Omental fat pad (tissue), 3 donors: ENCODE measurements at regions not wholly inside any gene's neighbourhood (a gene's known extent, or its start where the extent isn't known, plus 50 kb on each side); places are given as distances from the start of the nearest gene placed in this dataset.
"Not testable (repeated sequence)": the region's sequence is repeated elsewhere in the genome, so short reads cannot be mapped to it uniquely, and the experiment has no call there.

Source experiments
- ATAC-seq: fragments of 150-250 bp; one replicate; pipeline ENCODE4 v1.9.1; 2016; ENCODE audit warnings: mild to moderate bottlenecking, moderate library complexity; ENCODE audit not compliant: low FRiP score
- DNase-seq: peaks from one replicate; pipeline ENCODE4 v3.0.0-alpha.2; 2019; ENCODE audit warnings: low spot score
- TF ChIP-seq, protein P1 (sequence below), 3 donors: fragments of 450-650 bp; IDR thresholded peaks; one replicate each; pipeline ENCODE4 v1.5.1; 2016 to 2017; ENCODE audit warnings: antibody characterized with exemption in 3 of 3, mild to moderate bottlenecking in 3 of 3, moderate library complexity in 2 of 3

DNA sequence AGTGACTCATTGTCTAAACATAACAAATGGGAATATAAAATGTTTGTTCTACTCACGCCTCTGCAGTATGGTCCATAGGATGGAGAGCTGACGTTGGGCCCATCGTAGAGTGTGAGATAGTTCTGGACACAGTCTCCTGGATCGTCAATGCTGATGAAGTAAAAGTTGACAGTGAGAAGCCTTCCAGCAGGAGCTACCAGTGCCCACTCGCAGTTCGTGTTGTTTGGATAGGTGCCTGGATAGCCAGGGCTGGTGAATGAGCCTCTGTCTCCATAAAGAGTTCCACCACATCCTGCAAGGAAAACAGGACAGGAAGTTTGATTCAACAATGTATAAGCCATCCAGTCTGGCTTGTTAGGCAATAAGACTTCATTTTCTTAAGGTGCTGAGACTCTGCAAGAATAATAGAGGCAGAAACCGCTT lies 79.6 kb downstream of the OR13A1 start:
- TF ChIP-seq, protein P1, sequence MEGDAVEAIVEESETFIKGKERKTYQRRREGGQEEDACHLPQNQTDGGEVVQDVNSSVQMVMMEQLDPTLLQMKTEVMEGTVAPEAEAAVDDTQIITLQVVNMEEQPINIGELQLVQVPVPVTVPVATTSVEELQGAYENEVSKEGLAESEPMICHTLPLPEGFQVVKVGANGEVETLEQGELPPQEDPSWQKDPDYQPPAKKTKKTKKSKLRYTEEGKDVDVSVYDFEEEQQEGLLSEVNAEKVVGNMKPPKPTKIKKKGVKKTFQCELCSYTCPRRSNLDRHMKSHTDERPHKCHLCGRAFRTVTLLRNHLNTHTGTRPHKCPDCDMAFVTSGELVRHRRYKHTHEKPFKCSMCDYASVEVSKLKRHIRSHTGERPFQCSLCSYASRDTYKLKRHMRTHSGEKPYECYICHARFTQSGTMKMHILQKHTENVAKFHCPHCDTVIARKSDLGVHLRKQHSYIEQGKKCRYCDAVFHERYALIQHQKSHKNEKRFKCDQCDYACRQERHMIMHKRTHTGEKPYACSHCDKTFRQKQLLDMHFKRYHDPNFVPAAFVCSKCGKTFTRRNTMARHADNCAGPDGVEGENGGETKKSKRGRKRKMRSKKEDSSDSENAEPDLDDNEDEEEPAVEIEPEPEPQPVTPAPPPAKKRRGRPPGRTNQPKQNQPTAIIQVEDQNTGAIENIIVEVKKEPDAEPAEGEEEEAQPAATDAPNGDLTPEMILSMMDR (IDR thresholded peaks at IDR 0.05) = no peak
- no peak for ATAC-seq
- no peak for DNase-seq

DNA sequence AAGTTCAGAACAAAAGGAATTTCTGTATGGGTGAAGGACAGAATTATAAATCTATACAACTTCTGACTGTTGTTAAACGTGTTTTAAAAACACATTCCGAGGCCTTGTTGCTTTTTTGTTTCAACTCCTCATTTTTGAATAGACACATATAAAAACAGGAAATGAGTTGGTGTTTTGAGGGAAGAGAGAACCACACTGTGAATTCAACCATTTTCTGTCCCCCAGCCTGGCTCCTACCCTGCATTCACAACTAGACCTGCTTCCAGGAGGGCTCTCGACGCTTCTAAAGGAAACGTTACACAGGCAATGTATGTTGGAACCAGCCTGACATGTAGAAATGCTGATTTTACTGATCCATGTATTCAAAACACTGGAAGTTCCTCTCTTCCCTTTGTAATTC lies 76.5 kb downstream of the OR13A1 start:
- ATAC-seq (no peak), DNase-seq (no peak)
- TF ChIP-seq, protein P1 (IDR thresholded peaks at IDR 0.05) = no peak

DNA sequence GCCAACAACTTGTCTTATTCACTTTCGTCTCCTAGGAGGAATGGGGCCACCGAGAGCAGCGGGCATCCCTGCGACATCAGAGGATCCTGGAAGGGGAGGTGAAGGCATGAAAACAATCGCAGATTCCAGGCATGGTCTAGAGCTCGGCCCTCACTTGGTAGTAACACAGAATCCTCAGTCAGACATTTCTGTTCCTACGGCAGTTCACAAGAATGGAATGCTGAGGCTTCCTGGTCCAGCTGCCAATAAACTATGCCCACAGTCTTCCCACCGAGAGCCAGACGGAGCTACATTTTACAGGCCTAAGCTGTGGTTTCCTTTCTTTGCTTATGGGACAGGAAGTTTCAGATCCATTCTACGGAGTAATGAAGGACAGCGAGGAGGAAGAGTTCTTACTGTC lies 75.8 kb downstream of the OR13A1 start:
- TF ChIP-seq, protein P1 (IDR thresholded peaks at IDR 0.05) = no peak
- ATAC-seq = no peak
- no peak for DNase-seq

DNA sequence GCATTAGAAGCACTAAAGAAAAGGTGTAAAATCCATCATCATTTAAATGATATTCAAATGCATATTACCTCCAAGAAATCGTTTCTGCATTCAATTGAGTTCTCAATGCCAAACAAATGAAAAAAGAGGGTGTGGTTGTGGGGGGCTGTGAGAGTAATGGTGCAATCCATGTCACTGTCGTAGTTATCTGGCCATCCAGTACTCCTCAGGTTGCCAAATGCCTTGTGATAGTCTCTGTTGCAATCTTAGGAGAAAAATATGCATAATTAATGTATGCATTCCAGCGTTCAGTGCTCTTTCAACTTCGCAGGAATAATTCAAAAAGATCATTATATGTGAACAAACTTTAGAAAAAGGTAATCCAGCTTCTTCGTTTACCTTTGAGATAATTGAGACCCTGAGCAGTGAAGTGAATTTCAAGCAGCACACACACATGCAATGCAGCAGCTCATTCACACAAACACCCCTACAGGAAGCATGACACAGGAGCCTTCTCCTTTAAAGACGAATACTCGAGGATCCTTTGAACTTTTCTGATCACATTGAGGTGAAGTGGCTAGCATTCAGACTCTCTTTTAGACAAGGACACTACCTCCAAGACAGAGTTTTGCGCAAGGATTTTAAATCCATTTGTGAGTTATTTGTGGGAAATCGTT lies 73.4 kb downstream of the OR13A1 start:
- DNase-seq = no peak
- TF ChIP-seq, protein P1 (IDR thresholded peaks at IDR 0.05) = no peak
- ATAC-seq = no peak

DNA sequence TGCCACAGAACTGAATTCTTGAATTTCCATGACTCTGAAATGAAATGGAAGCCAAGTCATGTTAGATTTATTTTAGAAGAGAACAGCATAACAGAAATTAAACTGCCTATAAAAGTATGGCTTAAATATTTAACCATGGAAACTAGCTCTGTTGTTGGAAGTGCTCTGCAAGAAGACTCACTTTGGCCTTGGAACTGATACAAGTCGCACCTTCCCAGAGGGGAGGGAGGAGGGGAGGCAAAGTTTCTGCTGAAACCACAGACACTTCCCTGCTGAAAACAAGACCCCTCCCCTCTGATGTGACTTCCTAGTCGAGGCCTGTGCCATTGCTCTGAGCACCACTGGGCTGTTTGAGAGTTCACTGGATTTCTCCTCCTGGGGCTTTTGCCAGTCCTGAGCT lies 72.1 kb downstream of the OR13A1 start:
- ATAC-seq = no peak
- TF ChIP-seq, protein P1 (IDR thresholded peaks at IDR 0.05) = no peak
- no peak for DNase-seq

DNA sequence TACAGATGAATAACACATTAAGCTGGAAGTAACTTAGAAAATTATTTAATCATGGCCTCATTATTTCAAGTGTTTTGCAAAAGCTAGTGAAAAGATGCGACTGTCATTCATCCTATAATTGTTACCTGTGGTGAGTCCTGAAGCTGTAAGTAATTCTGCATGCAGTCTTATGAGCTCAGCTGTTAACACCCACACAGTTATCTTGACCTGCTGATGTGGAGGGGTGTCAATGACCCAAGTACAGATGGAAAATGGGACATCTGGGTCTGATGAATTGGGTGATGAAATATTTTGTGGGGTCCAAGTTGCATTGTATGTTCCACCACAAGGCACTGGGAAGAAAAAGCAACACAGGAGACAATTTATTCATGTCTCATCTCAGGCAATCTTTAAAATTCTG lies 68.9 kb downstream of the OR13A1 start:
- DNase-seq (no peak), ATAC-seq (no peak)
- TF ChIP-seq, protein P1 (IDR thresholded peaks at IDR 0.05) = no peak

DNA sequence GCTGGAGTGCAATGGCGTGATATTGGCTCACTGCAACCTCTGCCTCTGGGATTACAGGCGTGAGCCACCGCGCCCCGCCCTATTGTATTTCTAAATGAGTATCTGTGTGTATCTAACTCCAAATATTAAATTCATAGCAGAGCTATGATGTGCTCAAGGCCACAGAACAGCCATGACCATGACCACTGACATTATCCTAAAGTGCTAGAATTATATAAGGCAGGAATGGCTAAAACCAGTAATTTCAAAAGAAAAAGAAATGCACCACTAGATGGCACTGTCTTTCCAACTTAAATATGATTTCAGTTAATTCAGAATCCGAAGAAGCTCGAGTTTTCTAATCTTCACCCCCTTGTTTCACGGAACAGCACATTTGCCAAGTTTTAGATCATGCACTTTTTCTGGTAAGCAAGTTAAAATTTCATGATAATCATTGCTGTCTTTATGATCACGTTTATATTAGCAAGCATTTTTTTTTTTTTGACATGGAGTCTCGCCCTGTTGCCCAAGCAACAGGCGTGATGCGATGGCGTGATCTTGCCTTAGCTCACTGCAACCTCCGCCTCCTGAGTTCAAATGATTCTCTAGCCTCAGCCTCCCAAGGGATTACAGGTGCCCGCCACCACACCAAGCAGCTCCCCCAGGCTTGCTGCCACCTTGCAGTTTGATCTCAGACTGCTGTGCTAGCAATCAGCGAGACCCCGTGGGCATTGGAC lies 65.3 kb downstream of the OR13A1 start:
- TF ChIP-seq, protein P1 (IDR thresholded peaks at IDR 0.05) = no peak
- DNase-seq = no peak
- no peak for ATAC-seq

DNA sequence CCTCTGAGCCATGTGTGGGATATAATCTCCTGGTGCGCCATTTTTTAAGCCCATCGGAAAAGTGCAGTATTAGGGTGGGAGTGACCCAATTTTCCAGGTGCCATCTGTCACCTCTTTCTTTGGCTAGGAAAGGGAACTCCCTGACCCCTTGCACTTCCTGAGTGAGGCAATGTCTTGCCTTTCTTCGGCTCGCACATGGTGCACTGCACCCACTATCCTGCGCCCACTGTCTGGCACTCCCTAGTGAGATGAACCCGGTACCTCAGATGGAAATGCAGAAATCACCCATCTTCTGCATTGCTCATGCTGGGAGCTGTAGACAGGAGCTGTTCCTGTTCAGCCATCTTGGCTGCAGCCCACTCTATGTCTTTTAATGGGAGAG lies 64.7 kb downstream of the OR13A1 start:
- DNase-seq, ATAC-seq: not testable (repeated sequence)
